GM19463 (cell line): ENCODE measurements at regions not wholly inside any gene's neighbourhood (a gene's known extent, or its start where the extent isn't known, plus 50 kb on each side); places are given as distances from the start of the nearest gene placed in this dataset.
A peak's percentile ranks its signal among the peaks of the same experiment; 100 is the strongest.

Source experiments
- ATAC-seq: cut with Tn5 transposase; IDR thresholded peaks from one replicate; pipeline ENCODE4 v1.9.1; 2021; ENCODE audit warnings: mild to moderate bottlenecking, moderate library complexity; ENCODE audit not compliant: unreplicated experiment

DNA sequence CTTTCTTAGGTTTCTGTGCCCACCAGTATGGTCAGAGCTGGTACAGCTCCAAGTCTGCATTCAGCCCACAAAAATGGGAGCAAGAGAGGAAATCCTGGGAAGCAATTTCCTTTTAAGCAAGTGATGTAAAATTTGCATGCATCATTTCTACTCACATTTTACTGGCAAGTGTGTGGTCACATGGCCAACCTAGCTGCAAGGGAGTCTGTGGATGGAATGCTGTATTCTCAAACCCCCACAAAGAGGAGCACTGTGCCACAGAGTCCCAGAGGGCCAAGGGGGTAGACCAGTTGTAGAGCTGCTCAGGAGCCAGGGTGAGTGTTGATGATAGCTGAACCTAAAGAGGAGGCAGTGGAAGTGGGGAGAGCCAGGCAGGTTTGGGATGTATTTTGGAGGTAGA is 154.3 kb upstream of the SPRY4 start:
- ATAC-seq: no peak

DNA sequence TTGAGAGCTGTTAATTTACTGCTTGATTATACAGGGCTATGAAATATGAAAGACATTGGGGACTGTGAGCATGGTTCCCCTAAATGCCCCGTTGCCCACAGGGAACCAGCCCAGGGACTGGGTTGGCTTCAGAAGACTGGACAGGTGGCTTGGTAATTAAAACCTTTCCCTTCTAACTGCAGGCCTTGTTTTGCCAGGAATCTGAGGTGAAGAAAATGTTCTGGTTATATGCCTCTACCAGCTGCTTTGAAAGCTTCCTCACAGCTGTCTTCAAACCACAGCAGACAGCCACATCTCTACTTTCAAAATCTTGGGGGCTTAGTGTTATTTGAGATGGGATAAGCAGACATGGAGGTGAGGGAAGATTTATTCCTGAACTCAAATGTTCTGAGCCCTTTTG is 153.3 kb upstream of the SPRY4 start:
- ATAC-seq: no peak

DNA sequence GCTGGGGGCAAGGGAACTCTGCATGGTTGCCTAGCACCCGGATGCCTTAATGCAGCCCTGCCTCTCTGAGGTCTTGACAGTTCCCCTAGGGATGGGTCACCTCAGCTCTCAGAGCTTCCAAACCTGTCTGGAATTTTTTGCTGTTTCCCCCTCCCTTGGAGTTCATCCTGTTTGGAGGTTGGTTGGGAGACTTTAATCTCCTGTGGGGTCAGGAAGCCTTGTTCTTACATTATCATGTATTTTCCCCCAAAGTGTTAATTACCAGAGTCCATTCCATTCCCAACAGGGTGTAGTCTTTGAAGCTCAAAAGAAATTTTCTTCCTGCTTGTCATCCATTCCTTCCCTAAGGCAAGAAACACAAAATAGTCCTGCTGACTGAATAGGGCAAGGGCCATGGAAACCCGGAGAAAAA is 150.3 kb upstream of the SPRY4 start:
- no peak for ATAC-seq

DNA sequence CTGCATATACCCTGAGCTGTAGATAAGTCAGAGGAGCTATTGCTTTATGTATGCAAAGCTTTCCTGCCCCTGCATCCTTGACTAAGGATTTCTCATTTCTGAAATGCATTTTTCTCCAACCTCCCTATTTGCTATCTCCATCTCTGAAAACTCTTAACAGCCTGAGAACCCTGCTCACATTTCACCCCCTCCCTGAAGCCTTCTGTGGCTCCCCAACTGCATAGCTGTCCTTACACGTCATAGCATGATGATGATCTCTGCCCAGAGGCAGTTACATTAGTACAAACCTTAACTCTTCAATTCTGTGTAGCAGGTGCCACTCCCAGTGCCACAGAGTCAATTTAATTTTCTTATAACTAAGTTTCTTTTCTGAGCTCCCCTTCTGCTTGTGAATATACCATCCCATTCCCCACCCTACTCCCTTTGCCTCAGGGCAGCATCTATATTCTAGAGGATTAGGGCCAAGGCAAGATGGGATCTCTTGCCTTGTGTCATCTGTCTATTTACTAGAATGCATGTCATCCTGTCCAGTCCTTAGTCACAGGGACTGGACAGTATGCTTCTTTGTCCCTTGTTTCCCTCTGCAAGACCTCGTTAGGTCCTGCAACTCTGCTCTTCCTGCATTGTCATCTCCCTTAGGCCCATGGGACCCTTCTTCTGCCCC is 149.7 kb upstream of the SPRY4 start:
- ATAC-seq: no peak

DNA sequence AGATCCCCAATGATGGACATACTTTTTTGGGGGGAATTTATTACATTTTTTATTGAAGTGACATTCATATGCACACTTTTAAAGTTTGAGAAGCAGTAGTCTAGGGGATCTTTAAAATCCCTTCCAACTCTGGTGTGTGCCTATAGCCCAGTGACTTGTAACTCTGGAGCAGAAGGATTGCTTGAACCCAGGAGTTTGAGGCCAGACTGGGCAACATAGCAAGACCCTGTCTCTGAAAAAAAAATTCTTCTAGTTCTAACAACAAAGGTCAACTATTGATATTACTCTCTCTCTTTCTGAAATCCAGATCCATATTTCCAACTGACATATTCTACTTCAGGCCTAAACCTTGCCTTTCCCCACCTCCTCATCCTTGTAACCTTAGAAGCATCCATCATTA is 148.2 kb upstream of the SPRY4 start:
- no peak for ATAC-seq

DNA sequence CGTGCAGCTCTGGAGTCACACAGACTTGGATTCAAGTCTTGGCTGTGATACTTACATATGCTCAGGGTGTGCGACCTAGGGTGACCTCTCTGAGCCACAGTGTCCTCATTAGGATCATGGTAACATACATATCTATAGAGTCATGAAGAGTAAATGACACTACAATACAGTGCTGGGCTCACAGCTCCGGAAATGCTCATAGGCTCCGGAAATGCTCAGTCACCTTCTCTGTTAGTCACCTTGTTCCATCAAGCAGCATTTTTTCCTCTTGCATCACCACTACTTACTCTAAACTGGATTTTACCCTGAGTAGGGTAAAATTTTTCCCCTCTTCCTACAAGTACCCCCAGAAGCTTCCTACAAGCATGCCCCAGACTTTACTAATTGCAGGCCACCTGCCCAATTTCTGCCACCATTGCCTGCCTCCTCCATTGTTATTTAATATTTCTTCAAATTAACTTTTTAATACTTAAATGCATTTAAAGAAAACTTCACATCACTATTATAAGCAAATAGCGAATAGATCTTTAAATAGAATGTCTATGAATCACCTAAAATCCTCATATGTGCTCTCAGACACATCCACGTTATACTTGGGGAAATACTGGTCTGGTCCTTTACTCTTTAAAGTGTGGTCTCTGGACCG is 147.6 kb upstream of the SPRY4 start:
- ATAC-seq: peak; percentile 63

DNA sequence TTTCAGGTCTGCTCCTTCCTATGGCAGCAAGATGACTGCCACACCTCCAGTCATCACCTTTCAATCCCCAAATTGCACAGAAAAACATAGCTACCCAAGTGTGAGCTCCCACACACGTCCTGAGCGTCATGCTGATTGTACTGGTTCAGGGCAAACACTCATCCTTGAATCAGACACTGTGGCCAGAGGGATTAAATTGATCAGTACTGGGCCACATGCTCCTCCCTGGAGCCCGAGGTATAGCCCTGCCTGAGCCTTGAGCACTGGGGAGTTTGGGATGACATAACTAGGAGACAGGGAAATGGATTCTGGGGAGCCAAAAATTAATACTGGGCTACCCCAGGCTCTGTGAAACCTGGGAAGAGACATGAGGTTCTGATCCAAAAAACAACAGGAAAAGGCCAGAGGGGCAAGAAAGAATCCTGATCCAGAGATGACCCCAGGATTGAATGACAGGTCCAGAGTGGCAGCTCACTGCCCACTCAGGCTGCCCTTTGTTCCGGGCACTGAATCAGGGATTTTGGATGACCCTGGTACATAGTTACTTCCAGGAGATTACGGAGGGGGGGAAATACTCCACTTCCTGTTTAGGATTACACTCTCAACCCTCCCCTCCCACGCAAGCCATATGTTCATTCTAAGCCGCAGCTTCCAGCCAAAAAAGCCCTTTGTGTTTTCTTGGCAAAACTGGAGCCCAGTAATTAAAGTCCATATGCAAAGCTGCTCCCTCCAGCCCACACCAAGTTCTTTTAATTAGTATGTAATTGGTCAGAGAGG is 141.6 kb upstream of the SPRY4 start:
- ATAC-seq: no peak

DNA sequence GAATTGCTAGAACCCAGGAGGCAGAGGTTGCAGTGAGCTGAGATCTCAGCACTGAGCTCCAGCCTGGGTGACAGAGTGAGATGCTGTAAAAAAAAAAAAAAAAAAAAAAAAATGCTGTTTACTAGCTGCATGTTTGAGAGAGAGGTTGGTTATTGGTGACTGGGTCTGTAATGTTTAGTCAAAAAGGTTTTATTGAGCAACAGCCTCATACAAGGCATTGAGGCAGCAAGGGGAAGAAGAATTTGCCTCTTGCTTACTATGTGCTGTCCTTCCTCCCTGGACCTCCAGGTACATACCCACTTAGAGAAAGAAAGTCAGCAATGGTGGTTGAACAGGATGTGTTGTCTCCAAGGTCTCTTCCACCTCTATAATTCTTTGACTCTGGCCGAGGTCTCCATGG is 140.7 kb upstream of the SPRY4 start:
- ATAC-seq: no peak

DNA sequence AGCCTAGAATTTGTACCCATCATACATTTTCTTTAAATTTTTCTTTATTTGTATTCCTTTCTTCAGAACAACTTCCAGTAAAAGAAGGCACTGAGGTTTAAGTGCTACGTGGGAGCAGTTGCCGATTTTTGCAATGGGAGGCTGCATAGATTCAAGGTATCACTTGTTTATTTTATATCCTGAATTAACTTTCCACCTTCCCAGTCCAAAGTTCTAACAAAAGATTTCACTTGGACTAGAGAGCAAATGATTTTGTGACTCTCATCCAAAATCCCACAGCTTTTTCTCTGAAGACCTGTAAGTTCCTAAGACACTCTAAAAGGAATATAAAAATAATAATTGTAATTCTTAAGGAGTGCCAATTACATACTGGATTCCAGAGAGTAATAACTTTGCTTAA is 139.1 kb upstream of the SPRY4 start:
- ATAC-seq: no peak

DNA sequence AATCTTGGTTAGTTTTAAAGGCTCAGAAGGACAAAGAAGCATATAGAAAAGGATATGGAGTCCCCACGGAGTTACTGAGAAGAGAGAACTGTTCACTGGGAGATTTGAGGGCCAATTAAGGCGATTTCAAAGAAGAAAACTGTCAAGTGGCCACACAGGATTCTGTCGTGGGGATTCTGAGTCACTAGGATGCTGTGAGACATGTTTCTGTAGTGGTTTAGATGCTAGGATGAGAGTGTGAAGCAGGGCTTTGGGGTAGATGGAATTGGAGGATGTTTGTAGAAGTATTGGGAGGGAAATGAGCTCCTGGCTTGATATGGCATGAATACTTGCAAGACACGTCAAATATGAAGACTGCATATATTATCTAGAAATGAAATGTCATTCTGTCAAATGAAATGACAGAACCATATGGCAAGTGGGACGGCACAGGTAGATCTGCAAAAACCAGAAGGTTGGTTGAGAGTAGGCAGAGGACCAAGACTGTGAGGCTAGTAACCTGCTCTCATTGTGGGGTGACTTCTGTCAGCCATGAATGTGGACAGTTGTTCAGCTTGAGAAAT is 136.3 kb upstream of the SPRY4 start:
- ATAC-seq: no peak

DNA sequence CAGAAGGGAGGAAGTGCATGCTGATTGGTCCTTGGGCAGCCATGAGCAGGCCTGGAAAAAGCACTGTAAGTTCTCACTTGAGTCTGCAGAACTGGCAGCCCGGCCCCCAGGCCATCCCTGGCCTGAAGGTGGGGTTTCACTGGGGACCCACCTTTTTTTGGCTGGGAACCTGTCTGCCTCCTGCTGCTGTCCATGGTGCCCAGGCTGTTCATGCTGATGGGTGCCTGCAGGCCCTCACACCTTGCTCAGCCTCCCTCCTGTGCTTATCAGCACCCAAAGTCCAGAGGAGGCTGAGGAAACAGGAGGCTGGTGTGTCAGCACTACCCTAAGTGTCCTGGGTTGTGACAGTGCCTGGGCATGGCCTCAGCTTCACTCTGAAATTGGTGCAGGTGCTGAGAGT is 134.4 kb upstream of the SPRY4 start:
- no peak for ATAC-seq

DNA sequence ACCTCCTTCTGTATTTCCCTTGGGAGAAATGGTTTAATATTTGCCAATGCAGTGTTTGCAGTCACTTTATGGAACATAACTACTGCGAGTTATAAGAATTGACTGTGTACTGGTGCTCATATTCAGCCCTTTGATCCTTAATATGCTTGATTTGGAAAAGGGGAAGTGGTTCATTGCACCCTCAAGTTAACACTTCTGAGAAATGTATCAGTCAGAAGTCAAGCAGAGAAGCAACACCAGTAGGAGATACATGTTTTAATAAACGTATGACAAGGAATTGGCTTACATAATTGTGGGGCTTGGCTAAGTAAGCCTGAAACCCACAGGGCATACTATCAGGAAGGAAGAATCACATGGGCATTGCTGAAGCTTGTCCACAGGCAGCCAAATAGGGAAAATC is 131.0 kb upstream of the SPRY4 start:
- no peak for ATAC-seq

DNA sequence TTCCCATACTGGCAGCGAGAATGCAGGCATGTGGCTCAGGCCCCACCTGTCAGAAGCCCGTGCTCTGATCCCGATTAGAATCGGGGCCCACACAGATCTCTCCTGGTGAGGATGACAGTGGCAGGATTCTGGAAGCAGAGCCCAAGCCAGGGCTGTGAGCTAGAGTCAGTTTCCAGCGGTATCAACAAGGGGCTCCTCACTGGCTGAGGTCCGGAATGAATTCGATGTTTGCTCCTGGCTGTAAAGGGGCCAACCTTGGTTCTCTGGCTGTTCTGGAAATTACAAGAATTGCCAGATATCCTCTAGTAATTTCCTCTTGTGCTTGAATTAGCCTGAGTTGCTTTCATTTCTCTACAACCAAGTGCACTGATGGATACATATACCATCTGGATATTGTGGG is 129.1 kb upstream of the SPRY4 start:
- no peak for ATAC-seq

DNA sequence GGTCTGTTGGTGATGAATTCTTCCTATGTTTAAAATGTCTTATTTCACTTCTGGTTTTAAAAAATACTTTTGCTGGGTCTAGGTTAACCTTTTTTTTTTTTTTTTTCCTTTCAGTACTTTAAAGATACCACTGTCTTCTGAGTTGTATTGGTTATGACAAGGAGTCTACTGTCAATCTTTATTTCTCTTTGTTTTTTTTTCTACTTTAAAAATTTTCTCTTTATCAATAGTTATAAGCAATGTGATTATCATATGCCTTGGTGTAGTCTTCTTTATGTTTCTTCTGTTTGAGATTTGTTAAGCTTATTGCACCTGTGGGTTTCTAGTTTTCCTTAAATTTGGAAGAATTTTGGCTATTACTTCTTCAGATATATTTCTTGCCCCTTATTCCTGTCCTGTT is 125.6 kb upstream of the SPRY4 start:
- ATAC-seq: no peak

DNA sequence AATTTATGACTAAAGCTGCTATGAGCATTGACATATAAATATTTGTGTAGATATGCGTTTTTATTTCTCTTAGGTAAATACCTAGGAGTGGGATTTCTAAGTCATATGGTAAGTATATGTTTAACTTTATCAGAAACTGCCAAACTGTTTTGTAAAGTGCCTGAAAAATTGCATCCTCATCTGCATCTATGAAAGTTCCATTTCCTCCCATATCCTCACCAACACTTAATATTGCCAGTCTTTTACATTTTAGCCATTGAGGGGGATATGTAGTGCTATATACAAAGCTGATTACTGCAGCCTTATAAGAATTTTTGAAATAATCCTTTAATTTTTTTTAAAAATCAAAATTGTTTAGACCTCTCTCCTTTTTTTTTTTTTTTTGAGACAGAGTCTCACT is 123.1 kb upstream of the SPRY4 start:
- no peak for ATAC-seq

DNA sequence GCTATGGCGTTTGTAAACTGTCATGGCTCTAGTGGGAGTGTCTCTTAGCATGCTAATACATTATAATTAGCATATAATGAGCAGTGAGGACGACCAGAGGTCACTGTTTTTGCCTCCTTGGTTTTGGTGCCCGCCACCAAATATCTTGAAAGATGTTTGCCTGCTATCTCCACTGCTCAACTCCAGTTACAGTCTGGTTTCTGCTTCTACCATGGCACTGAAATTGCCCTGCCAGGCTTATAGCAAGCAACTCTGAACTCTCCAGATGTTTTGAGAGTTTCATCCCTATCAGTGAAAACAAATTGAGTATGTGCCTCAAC is 122.1 kb upstream of the SPRY4 start:
- no peak for ATAC-seq

DNA sequence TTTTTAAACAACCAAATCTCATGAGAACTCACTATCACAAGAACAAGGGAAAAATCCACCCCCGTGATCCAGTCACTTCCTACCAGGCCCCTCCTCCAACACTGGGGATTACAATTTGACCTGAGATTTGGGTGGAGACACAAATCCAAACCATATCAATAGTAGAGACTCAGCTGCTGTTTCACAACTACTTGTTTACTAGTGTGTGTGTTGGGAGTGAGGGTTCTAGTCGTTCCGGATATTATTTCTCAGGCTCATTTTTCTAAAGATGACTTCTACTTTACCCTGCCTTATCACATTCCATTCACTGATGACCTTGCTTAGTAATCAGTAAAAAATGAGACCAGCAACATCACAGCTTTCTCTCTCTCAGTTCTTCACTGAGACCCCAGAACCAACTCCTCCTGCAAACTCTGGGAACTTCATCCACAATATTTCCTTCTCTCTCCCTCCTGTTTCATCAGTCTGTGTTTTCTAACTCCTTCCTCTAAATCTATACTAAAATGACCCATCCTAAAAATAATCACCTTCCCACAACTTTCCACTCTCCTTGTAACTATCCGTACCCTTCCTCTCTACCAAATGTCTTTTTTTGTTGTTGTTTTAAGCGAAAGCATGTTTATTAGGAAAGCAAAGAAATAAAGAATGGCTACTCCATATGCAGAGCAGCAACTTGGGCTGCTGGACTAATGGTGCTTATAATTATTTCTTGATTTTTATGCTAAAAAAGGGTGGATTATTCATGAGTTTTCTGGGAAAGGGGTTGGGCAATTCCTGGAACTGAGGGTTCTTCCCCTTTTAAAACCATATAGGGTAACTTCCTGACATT is 121.5 kb upstream of the SPRY4 start:
- ATAC-seq: no peak

DNA sequence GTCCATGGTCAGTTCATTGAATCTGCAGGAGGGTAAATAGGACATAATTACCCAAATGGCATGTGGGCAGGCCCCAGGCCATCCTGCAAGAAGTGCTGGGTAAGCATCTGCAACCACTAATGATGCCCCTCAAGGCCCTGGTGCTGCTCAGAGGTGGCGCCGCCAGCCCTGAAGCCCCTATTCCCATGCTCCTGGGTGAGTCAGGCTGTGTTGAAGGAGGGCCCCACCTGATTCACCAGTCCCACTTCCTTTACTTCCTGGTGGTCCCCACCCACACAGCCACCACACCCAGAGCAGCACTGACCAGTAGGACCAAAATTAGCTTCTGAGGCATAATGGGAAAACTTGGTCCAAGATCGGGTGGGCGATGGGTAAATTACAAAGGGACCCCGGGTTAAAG is 120.4 kb upstream of the SPRY4 start:
- ATAC-seq: no peak

DNA sequence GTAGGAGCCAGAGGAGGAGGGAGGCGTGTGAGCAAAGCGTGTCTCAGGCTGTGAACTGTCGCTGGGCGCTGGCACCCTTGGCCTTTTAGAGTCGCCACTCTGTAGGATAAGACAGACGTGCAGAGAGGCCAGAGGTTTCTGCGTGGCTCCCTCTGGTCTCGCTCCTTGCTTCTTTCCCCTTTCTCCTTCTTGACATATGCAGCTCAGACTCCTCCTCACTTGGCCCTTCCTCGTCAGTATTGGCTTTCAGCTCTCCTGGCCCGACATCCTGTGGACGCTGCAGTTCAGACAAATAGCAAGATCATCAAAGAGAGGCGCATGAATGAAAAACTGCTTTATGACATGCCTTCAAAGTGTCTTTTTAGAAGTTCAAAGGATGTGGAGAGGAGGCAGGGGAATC is 116.8 kb upstream of the SPRY4 start:
- ATAC-seq: no peak

DNA sequence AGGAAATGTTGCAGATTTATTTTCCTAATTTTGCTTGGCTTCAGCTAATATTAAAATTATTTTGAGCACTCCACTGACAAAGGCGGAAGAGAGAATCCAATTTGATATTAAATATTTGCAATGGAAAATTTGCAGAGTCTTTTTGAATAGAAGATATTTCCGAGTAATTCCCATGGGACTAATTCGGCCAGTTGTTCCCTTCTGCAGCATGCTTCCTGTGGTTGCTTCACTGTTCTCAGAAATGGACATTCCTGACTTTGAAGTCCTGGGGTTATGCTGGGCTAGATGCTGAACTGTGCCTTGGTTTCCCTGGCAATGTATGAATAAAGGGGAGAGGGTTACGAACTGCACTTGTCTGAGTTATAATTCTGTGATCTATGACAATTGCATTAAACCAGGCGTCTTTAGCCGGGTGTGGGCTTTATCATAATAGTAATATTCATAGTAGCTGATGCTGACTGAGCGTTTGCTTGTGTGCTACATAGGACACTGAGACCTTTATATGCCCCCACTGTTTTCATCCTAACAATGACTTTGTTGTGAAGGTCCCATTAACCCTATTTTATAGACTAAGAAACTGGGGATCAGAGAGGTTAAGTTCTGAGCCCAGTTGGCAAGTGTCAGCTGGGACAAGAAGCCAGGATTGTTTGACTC is 114.5 kb upstream of the SPRY4 start:
- ATAC-seq: no peak

DNA sequence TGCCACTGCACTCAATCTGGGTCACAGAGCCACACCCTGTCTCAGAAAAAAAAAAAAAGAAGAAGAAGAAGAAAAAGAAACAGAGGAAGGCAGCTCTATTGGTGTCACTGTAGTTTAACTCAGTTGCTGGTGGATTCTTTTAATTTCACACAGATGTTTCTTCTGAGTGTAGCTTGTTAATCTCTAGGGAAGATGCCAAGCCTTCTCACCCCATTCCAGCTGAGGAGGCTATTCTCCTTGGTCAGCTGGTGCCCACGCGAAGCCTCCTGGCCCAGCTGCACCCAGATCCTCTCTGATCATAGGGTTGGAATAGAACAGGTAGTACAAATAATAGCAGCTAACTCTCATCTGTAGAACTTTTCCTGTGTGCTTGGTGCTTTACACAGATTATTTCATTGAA is 113.8 kb upstream of the SPRY4 start:
- no peak for ATAC-seq
